ENCODE measurements at regions not wholly inside any gene's neighbourhood (a gene's known extent, or its start where the extent isn't known, plus 50 kb on each side); places are given as distances from the start of the nearest gene placed in this dataset.

- TF ChIP-seq CTCF (IDR thresholded peaks at IDR 0.05 in 2 of 3, conservative IDR thresholded peaks at IDR 0.05 in 1 of 3; ENCODE audit: borderline replicate concordance in 1 of 3, insufficient read depth in 1 of 3, low read depth in 2 of 3, low read length in 2 of 3) (no peak), EZH2 (IDR thresholded peaks at IDR 0.05) (no peak), POLR2AphosphoS5 (IDR thresholded peaks at IDR 0.05; ENCODE audit: low read depth, low read length) (no peak), SRF (IDR thresholded peaks at IDR 0.05; ENCODE audit: low read depth) (no peak), RAD21 (IDR thresholded peaks at IDR 0.05; ENCODE audit: low read depth) (no peak), EZH2phosphoT487 (IDR thresholded peaks at IDR 0.05; ENCODE audit: borderline replicate concordance) (no peak), POLR2A (IDR thresholded peaks at IDR 0.05; ENCODE audit: borderline replicate concordance, extremely low read depth, insufficient read depth, insufficient read length) (no peak), YY1 (IDR thresholded peaks at IDR 0.05; ENCODE audit: extremely low read depth, insufficient replicate concordance, low read depth, low read length) (no peak), MAX (IDR thresholded peaks at IDR 0.05) (no peak), ATF3 (IDR thresholded peaks at IDR 0.05) (no peak), ZFX (IDR thresholded peaks at IDR 0.05) (no peak), CEBPB (IDR thresholded peaks at IDR 0.05; ENCODE audit: low read depth) (no peak), REST (IDR thresholded peaks at IDR 0.05; ENCODE audit: low read depth) (no peak)
These were observed 66.0 kb upstream of the PAX7 start for GRCh38 chr1:18564676-18565075.

Data from HCT116 (cell line).